Lower leg skin (tissue), 4 donors: ENCODE measurements at regions not wholly inside any gene's neighbourhood (a gene's known extent, or its start where the extent isn't known, plus 50 kb on each side); places are given as distances from the start of the nearest gene placed in this dataset.

Experiments used
- DNase-seq, 2 donors: peaks; one replicate each; pipeline ENCODE4 v3.0.0-alpha.2; 2019; ENCODE audit warnings: low spot score in 2 of 2
- H3K4me3 ChIP-seq: fragments of 200-600 bp; sonication (generic); 2 replicates; pipeline ENCODE4 v1.5.1; 2017; ENCODE audit warnings: mild to moderate bottlenecking, low read depth; ENCODE audit not compliant: poor library complexity, severe bottlenecking
- POLR2A ChIP-seq, 2 donors: fragments of 450-650 bp; IDR thresholded peaks; one replicate each; pipeline ENCODE4 v1.6.1; 2016 to 2017; ENCODE audit warnings: antibody characterized with exemption in 2 of 2, mild to moderate bottlenecking in 1 of 2, moderate library complexity in 1 of 2
- WGBS, 2 donors: methylation state at CpG; one replicate each; pipeline ENCODE4 v1.1.5; 2018; 5-methylcytosine and 5-hydroxymethylcytosine counted together
- intact Hi-C: fragments of 100-400 bp; cut with DNase I; formaldehyde crosslinking; loops from one replicate; pipeline ENCODE4 v1.15.0; 2023; ENCODE audit warnings: low total_unique reads
- TF ChIP-seq, protein P1 (sequence below), 3 donors: fragments of 450-650 bp; IDR thresholded peaks; one replicate each; pipeline ENCODE4 v1.5.1; 2016; ENCODE audit warnings: antibody characterized with exemption in 3 of 3, mild to moderate bottlenecking in 3 of 3, moderate library complexity in 2 of 3

DNA sequence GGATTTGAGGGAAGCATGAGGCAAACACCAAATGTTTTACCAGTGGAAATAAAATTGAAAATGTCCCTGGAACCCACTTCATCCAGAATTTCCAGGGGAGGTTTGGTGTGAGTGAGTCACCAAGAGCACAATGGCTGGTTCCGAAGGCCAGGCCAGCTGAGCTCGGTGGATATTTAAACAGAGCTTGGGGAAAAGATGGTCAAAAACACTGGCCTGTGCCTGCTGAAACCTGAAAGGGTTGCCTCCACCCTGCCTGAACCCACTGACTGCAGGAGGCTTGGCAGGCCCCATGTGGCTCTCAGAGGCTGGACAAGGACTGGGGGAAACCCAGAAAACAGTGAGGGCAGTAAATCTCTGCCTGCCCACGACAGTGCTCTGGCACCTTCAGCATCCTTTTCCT, 93.9 kb downstream of the TTC32 start:
- DNase-seq, result no peak
- WGBS, 2 donors, result 53 to 63% methylated on average over 3 of the region's 3 CpGs
- intact Hi-C loops, result no loop called here
- TF ChIP-seq POLR2A (IDR thresholded peaks at IDR 0.05), result no peak
- TF ChIP-seq, protein P1, sequence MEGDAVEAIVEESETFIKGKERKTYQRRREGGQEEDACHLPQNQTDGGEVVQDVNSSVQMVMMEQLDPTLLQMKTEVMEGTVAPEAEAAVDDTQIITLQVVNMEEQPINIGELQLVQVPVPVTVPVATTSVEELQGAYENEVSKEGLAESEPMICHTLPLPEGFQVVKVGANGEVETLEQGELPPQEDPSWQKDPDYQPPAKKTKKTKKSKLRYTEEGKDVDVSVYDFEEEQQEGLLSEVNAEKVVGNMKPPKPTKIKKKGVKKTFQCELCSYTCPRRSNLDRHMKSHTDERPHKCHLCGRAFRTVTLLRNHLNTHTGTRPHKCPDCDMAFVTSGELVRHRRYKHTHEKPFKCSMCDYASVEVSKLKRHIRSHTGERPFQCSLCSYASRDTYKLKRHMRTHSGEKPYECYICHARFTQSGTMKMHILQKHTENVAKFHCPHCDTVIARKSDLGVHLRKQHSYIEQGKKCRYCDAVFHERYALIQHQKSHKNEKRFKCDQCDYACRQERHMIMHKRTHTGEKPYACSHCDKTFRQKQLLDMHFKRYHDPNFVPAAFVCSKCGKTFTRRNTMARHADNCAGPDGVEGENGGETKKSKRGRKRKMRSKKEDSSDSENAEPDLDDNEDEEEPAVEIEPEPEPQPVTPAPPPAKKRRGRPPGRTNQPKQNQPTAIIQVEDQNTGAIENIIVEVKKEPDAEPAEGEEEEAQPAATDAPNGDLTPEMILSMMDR (IDR thresholded peaks at IDR 0.05), result no peak
- H3K4me3 ChIP-seq, result no peak overlapping the region

DNA sequence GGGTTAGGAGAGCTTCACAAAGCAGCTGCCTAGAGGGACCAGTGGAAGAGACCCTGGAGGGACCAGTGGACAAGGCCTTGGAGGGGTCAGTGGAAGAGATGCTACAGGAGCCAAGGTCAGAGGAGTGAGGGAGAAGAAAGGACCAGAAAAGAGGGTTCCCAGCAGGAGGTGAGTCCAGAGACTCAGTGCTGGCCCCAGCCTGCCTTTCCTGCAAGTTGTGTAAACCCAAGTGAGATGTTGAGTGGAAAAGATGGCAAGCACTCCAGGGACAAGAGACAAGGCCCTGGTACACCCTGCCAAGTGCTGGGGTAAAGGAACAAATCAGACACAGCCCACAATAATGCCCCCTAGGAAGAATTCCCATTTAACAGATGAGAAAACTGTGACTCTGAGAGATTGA, 94.4 kb downstream of the TTC32 start:
- DNase-seq, result no peak
- H3K4me3 ChIP-seq, result no peak overlapping the region
- intact Hi-C loops, result no loop called here
- TF ChIP-seq, protein P1 (IDR thresholded peaks at IDR 0.05), result no peak
- TF ChIP-seq POLR2A (IDR thresholded peaks at IDR 0.05), result no peak

DNA sequence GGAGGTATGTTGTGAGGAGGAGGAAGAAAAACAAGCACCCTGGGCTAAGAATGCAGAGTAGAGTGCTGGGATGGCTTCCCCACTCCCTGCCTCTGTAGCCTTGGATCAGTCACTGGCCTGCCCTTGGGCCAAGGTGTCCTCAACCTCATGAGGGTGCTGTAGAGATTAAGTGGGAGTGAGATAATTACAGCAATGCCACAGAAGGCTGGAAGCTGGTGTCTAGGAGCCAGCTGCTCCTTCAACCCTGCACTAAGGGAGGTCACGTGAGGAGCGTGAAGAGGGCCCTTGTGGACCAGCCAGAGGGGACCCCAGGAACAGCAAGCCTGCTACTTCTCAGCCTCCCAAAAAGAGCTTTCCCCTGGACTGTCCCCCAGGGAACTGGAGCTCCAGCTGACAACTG, 95.2 kb downstream of the TTC32 start:
- no peak overlapping the region for H3K4me3 ChIP-seq
- TF ChIP-seq, protein P1 (IDR thresholded peaks at IDR 0.05), result no peak
- TF ChIP-seq POLR2A (IDR thresholded peaks at IDR 0.05), result no peak
- DNase-seq, result no peak
- intact Hi-C loops, result no loop called here
- 98 to 100% methylated on average over 2 of the region's 2 CpGs for WGBS, 2 donors

DNA sequence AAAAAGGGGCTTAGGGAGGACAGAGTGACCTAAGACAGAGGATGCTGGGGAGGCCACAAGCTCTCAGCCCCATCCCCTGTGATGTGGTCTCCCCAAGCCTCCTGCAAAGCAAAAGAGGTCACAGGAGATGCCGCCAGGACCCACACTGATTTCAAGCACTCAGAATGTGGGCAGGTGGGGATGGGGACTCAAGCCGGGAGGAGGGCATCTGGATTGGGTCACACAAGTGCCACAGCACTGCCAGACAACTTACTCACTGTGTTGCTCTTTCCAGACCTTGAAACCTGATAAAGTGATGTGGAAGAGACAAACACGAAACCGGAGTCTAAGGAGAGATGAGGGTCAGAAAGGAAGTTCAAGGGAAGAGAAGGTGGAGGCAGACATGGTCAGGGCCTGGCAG, 95.7 kb downstream of the TTC32 start:
- intact Hi-C loops, result no loop called here
- H3K4me3 ChIP-seq, result no peak overlapping the region
- TF ChIP-seq, protein P1 (IDR thresholded peaks at IDR 0.05), result no peak
- TF ChIP-seq POLR2A (IDR thresholded peaks at IDR 0.05), result no peak
- DNase-seq, result no peak
- 90 to 92% methylated on average over 4 of the region's 4 CpGs for WGBS, 2 donors

DNA sequence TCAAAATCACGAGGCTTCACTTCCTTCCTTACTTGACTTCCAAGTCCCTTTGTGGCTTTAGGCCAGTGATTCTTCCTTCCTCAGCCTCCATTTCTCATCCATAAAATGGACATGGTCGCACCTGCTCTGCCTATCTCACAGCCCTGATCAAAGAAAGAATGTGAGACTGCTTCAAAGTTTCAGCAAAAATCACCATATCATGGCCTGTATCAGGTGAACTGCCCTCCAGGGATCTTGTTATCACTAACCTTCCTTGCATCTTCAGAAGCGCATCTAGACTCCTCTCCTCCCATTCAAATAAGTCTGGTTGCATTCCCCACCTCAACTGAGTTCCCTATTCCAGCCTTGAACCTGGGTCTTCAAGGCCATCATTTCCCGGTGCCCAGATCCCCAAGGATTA, 96.5 kb downstream of the TTC32 start:
- no peak overlapping the region for H3K4me3 ChIP-seq
- no peak for TF ChIP-seq POLR2A (IDR thresholded peaks at IDR 0.05)
- TF ChIP-seq, protein P1 (IDR thresholded peaks at IDR 0.05), result no peak
- intact Hi-C loops, result no loop called here
- 87% methylated on average over 4 of the region's 4 CpGs for WGBS, 2 donors
- DNase-seq, result no peak

DNA sequence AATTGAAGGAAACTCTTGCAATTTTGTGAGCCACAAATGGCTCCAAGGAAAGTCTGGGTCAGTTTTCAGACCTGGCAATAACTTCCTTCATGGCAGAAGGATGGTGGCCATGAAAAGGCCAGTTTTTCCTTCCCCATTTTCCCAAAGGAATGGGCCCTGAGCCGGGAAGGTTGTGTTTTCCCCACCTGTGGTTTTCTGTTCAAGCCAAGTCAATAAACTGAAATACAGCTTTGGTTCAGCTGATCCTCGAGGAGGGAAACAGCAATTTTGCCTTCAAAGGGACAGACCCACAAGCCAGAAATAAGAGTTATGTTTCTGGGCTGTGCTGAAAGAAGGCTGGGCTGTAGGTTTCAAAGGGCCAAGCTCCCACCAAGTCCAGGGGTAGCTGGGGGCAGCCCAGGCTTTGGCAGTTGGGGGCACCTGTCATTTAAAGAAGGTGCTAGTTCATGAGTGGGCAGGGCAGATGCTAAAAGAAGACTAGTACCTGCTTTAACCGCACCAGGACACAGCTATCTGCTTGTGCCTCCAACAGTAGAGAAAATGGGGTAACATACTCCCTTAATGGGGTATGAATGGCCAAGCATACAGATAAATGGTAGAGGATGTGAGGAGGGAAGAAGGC, 97.0 kb downstream of the TTC32 start:
- TF ChIP-seq, protein P1 (IDR thresholded peaks at IDR 0.05), result no peak
- TF ChIP-seq POLR2A (IDR thresholded peaks at IDR 0.05), result no peak
- no peak overlapping the region for H3K4me3 ChIP-seq
- intact Hi-C loops, result no loop called here
- no peak for DNase-seq
- WGBS, 2 donors, result 83 to 86% methylated on average over 3 of the region's 3 CpGs
